ENCODE measurements at regions not wholly inside any gene's neighbourhood (a gene's known extent, or its start where the extent isn't known, plus 50 kb on each side); places are given as distances from the start of the nearest gene placed in this dataset.

DNA sequence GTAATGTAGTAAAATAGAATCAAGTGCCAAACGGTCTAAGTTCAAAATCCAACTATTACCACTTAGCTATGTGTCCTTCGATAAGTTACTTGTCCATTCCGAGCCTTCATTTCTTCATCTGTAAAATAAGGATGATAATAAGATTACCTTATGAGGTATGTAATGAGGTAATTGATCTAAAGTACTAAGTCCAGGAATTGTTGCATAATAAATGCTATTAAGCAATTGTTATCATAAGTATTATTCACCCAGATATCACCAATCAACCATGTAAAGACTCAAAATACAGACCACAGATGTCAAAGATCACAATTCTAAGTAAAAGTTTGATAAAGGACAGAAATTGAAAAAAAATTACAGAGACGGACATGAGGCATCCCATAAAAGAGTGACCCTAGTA, 168.4 kb upstream of the POU3F4 start:
- TF ChIP-seq GABPA (IDR thresholded peaks at IDR 0.05; ENCODE audit: borderline replicate concordance, insufficient read depth, low read length), result no peak
- no peak for TF ChIP-seq SP1 (IDR thresholded peaks at IDR 0.05; ENCODE audit: low read depth, low read length)
- TF ChIP-seq YY1 (IDR thresholded peaks at IDR 0.05; ENCODE audit: low read depth, low read length), result no peak
- TF ChIP-seq POLR2AphosphoS5 (IDR thresholded peaks at IDR 0.05; ENCODE audit: low read depth, low read length), result no peak
- no peak for TF ChIP-seq SRF (IDR thresholded peaks at IDR 0.05; ENCODE audit: low read depth, low read length)
- no peak for TF ChIP-seq CTCF (IDR thresholded peaks at IDR 0.05; ENCODE audit: control extremely low read depth in 1 of 3, insufficient read depth in 1 of 3, low read depth in 1 of 3, low read length in 3 of 3)
- TF ChIP-seq, protein P1, sequence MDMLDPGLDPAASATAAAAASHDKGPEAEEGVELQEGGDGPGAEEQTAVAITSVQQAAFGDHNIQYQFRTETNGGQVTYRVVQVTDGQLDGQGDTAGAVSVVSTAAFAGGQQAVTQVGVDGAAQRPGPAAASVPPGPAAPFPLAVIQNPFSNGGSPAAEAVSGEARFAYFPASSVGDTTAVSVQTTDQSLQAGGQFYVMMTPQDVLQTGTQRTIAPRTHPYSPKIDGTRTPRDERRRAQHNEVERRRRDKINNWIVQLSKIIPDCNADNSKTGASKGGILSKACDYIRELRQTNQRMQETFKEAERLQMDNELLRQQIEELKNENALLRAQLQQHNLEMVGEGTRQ (IDR thresholded peaks at IDR 0.05; ENCODE audit: low read length), result no peak
- TF ChIP-seq JUN (IDR thresholded peaks at IDR 0.05; ENCODE audit: low read depth, low read length), result no peak
- TF ChIP-seq, protein P2, sequence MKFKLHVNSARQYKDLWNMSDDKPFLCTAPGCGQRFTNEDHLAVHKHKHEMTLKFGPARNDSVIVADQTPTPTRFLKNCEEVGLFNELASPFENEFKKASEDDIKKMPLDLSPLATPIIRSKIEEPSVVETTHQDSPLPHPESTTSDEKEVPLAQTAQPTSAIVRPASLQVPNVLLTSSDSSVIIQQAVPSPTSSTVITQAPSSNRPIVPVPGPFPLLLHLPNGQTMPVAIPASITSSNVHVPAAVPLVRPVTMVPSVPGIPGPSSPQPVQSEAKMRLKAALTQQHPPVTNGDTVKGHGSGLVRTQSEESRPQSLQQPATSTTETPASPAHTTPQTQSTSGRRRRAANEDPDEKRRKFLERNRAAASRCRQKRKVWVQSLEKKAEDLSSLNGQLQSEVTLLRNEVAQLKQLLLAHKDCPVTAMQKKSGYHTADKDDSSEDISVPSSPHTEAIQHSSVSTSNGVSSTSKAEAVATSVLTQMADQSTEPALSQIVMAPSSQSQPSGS (IDR thresholded peaks at IDR 0.05; ENCODE audit: low read length), result no peak
- no peak for TF ChIP-seq SIN3A (conservative IDR thresholded peaks at IDR 0.05 in 1 of 2, IDR thresholded peaks at IDR 0.05 in 1 of 2; ENCODE audit: low read depth in 1 of 2, low read length in 2 of 2)
- TF ChIP-seq POLR2A (IDR thresholded peaks at IDR 0.05; ENCODE audit: control extremely low read depth in 1 of 2, low read depth in 2 of 2, low read length in 2 of 2), result no peak
- no peak for TF ChIP-seq CEBPB (IDR thresholded peaks at IDR 0.05; ENCODE audit: low read depth, low read length)
- no peak for TF ChIP-seq EGR1 (IDR thresholded peaks at IDR 0.05; ENCODE audit: borderline replicate concordance, low read depth, low read length)

Measured in H1 (cell line).